PFSK-1 (cell line): ENCODE measurements at regions not wholly inside any gene's neighbourhood (a gene's known extent, or its start where the extent isn't known, plus 50 kb on each side); places are given as distances from the start of the nearest gene placed in this dataset.

Experiments
- FOXP2 ChIP-seq: optimal IDR thresholded peaks from 2 replicates; pipeline ENCODE3; 2011; ENCODE audit warnings: borderline replicate concordance, control low read depth, inconsistent platforms; ENCODE audit not compliant: insufficient read depth; ENCODE audit errors: extremely low read length, extremely low read depth
- POLR2AphosphoS5 ChIP-seq: IDR thresholded peaks from 2 replicates; pipeline ENCODE4 v1.6.1; 2012; ENCODE audit warnings: low read depth, mild to moderate bottlenecking, control low read depth, low read length, moderate library complexity
- REST ChIP-seq, 2 experiments: IDR thresholded peaks; 2 replicates each; pipeline versions ENCODE4 v1.6.1 to v1.8.0; 2011 to 2012; ENCODE audit warnings: low read depth in 2 of 2, low read length in 2 of 2, control low read depth in 1 of 2, inconsistent platforms in 1 of 2, mild to moderate bottlenecking in 1 of 2, moderate library complexity in 1 of 2; ENCODE audit not compliant: insufficient read depth in 1 of 2
- SIN3A ChIP-seq: IDR thresholded peaks from 2 replicates; pipeline ENCODE4 v1.6.1; 2012; ENCODE audit warnings: mild to moderate bottlenecking, low read length, moderate library complexity, borderline replicate concordance; ENCODE audit not compliant: insufficient read depth
- TAF1 ChIP-seq: IDR thresholded peaks from 2 replicates; pipeline ENCODE4 v1.6.1; 2012; ENCODE audit warnings: low read length, control low read depth, borderline replicate concordance; ENCODE audit not compliant: insufficient read depth

GRCh38 chr2:192585418-192585817 lies 390.7 kb upstream of the TMEFF2 start:
- TF ChIP-seq TAF1 (no peak), POLR2AphosphoS5 (no peak), REST (IDR thresholded peaks at IDR 0.05; ENCODE audit: insufficient read depth in 1 of 2, low read depth in 2 of 2, low read length in 2 of 2) (no peak), SIN3A (no peak), FOXP2 (no peak)
